ENCODE measurements at regions not wholly inside any gene's neighbourhood (a gene's known extent, or its start where the extent isn't known, plus 50 kb on each side); places are given as distances from the start of the nearest gene placed in this dataset.

DNA sequence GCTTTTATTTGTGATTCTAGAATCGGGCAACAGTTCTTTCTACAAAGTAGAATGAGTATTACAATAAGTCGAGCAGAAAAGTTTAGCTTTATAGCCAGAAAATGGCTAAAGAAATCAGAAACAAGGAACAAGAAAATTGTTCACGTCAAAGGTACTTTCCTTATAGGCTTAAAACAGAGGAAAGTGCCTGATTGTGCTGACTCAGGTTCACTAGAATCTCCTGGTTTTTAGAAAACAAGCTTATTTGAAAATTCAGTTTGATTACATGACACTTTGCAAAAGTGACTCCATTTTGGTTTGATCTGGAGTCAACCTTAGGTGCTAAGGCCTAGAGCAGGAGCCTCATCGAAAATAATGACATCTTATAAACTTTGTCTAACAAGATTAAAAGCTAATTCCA is 564.7 kb upstream of the FLRT2 start:
- H3K27ac ChIP-seq: no peak overlapping the region
- TF ChIP-seq POLR2A (IDR thresholded peaks at IDR 0.05) (no peak), POLR2AphosphoS5 (IDR thresholded peaks at IDR 0.05) (no peak)
- TF ChIP-seq, protein P1, sequence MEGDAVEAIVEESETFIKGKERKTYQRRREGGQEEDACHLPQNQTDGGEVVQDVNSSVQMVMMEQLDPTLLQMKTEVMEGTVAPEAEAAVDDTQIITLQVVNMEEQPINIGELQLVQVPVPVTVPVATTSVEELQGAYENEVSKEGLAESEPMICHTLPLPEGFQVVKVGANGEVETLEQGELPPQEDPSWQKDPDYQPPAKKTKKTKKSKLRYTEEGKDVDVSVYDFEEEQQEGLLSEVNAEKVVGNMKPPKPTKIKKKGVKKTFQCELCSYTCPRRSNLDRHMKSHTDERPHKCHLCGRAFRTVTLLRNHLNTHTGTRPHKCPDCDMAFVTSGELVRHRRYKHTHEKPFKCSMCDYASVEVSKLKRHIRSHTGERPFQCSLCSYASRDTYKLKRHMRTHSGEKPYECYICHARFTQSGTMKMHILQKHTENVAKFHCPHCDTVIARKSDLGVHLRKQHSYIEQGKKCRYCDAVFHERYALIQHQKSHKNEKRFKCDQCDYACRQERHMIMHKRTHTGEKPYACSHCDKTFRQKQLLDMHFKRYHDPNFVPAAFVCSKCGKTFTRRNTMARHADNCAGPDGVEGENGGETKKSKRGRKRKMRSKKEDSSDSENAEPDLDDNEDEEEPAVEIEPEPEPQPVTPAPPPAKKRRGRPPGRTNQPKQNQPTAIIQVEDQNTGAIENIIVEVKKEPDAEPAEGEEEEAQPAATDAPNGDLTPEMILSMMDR (IDR thresholded peaks at IDR 0.05): no peak
- H3K4me3 ChIP-seq: no peak overlapping the region
- no peak for DNase-seq (ENCODE audit: low spot score)
- H3K4me1 ChIP-seq (replicated peaks): no peaks in the 10 kb centered on the region
- H3K9me3 ChIP-seq: no peaks in the 10 kb centered on the region
- 88% methylated on average over 4 of the region's 4 CpGs for WGBS
- H3K36me3 ChIP-seq: no peaks in the 10 kb centered on the region
- H3K27me3 ChIP-seq (replicated peaks; ENCODE audit: insufficient read depth): no peaks in the 10 kb centered on the region
- intact Hi-C loops (cut with DNase I): no loop called here

GRCh38 chr14:84969501-84969900 is 560.4 kb upstream of the FLRT2 start:
- WGBS: 62% methylated on average over 4 of the region's 4 CpGs
- intact Hi-C loops (cut with DNase I): no loop called here

GRCh38 chr14:84975241-84975902 is 554.6 kb upstream of the FLRT2 start:
- Histone ChIP-seq H3K4me1 (replicated peaks) (no peaks in the 10 kb centered on the region), H3K27ac (no peak overlapping the region), H3K9me3 (no peaks in the 10 kb centered on the region), H3K4me3 (no peak overlapping the region), H3K27me3 (replicated peaks; ENCODE audit: insufficient read depth) (no peaks in the 10 kb centered on the region), H3K36me3 (no peaks in the 10 kb centered on the region)
- intact Hi-C loops (cut with DNase I): no loop called here
- TF ChIP-seq POLR2A (IDR thresholded peaks at IDR 0.05) (no peak), POLR2AphosphoS5 (IDR thresholded peaks at IDR 0.05) (no peak)
- TF ChIP-seq, protein P1 (IDR thresholded peaks at IDR 0.05): no peak
- 44% methylated on average over 2 of the region's 2 CpGs for WGBS
- no peak for DNase-seq (ENCODE audit: low spot score)

More at GRCh38 chr14:84969501-84969900, 560.4 kb upstream of the FLRT2 start:
- DNase-seq (ENCODE audit: low spot score): no peak
- Histone ChIP-seq H3K4me3 (no peak overlapping the region), H3K27me3 (replicated peaks; ENCODE audit: insufficient read depth) (no peaks in the 10 kb centered on the region), H3K36me3 (no peaks in the 10 kb centered on the region), H3K9me3 (no peaks in the 10 kb centered on the region), H3K4me1 (replicated peaks) (no peaks in the 10 kb centered on the region), H3K27ac (no peak overlapping the region)
- TF ChIP-seq POLR2A (IDR thresholded peaks at IDR 0.05): no peak
- no peak for TF ChIP-seq POLR2AphosphoS5 (IDR thresholded peaks at IDR 0.05)
- TF ChIP-seq, protein P1 (IDR thresholded peaks at IDR 0.05): no peak

GRCh38 chr14:84976805-84977204 is 553.1 kb upstream of the FLRT2 start:
- no peaks in the 10 kb centered on the region for H3K36me3 ChIP-seq
- intact Hi-C loops (cut with DNase I): no loop called here
- H3K4me3 ChIP-seq: no peak overlapping the region
- H3K27me3 ChIP-seq (replicated peaks; ENCODE audit: insufficient read depth): no peaks in the 10 kb centered on the region
- DNase-seq (ENCODE audit: low spot score): no peak
- H3K4me1 ChIP-seq (replicated peaks): no peaks in the 10 kb centered on the region
- H3K27ac ChIP-seq: no peak overlapping the region
- no peaks in the 10 kb centered on the region for H3K9me3 ChIP-seq
- TF ChIP-seq POLR2A (IDR thresholded peaks at IDR 0.05) (no peak), POLR2AphosphoS5 (IDR thresholded peaks at IDR 0.05) (no peak)
- TF ChIP-seq, protein P1 (IDR thresholded peaks at IDR 0.05): no peak
- 97% methylated on average over 2 of the region's 2 CpGs for WGBS

DNA sequence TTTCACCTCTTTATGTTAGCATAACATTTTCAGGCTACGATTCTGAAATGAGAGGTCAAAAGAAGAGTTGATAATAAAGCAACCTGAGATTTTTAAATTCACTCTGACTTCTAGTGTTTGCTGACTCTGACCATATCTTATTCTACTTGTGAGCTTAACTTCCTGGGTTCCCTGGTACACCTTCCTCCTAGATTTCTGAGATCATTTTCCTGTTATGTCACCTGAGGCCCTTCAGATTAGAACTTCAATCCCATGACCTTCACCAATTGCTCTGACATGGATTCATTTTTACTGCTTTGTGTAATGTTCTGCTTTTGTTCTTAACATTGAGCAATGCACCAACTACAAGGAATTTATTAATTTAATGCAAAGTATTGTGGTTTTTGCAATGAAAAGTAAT is 542.9 kb upstream of the FLRT2 start:
- intact Hi-C loops (cut with DNase I): no loop called here
- no peaks in the 10 kb centered on the region for H3K27me3 ChIP-seq (replicated peaks; ENCODE audit: insufficient read depth)
- WGBS: 75% methylated on average over 1 of the region's 1 CpG
- H3K36me3 ChIP-seq: no peaks in the 10 kb centered on the region
- no peaks in the 10 kb centered on the region for H3K9me3 ChIP-seq
- TF ChIP-seq POLR2AphosphoS5 (IDR thresholded peaks at IDR 0.05) (no peak), POLR2A (IDR thresholded peaks at IDR 0.05) (no peak)
- TF ChIP-seq, protein P1 (IDR thresholded peaks at IDR 0.05): no peak
- H3K4me3 ChIP-seq: no peak overlapping the region
- H3K4me1 ChIP-seq (replicated peaks): no peaks in the 10 kb centered on the region
- no peak for DNase-seq (ENCODE audit: low spot score)
- H3K27ac ChIP-seq: no peak overlapping the region

Data from prostate gland (tissue), 2 donors.